Fibroblast of lung (primary cell): ENCODE measurements at regions not wholly inside any gene's neighbourhood (a gene's known extent, or its start where the extent isn't known, plus 50 kb on each side); places are given as distances from the start of the nearest gene placed in this dataset.

Experiments used
- DNase-seq, 2 donors: peaks; one replicate each; pipeline versions ENCODE4 v3.0.0 to v3.0.0-alpha.2; 2010; ENCODE audit warnings: low read depth in 2 of 2
- H2AFZ ChIP-seq: 2 replicates; pipeline ENCODE4 v1.5.1; 2012; ENCODE audit warnings: low read length, control low read depth, inconsistent platforms
- H3K27ac ChIP-seq: 2 replicates; pipeline ENCODE4 v1.5.1; 2011; ENCODE audit warnings: low read length, control low read depth; ENCODE audit not compliant: insufficient read depth
- H3K27me3 ChIP-seq: 2 replicates; pipeline ENCODE4 v1.5.1; 2011; ENCODE audit warnings: mild to moderate bottlenecking, low read length; ENCODE audit not compliant: control insufficient read depth, insufficient read depth
- H3K36me3 ChIP-seq: 2 replicates; pipeline ENCODE4 v1.5.1; 2011; ENCODE audit warnings: low read length; ENCODE audit not compliant: control insufficient read depth, insufficient read depth
- H3K4me1 ChIP-seq: 2 replicates; pipeline ENCODE4 v1.5.1; 2011; ENCODE audit warnings: low read length; ENCODE audit not compliant: control insufficient read depth, insufficient read depth; ENCODE audit errors: extremely low read depth
- H3K4me2 ChIP-seq: 2 replicates; pipeline ENCODE4 v1.5.1; 2011; ENCODE audit warnings: low read length, control low read depth; ENCODE audit not compliant: insufficient read depth; ENCODE audit errors: extremely low read depth
- H3K4me3 ChIP-seq, 4 experiments: fragments of 200-600 bp in 1 of 4; sonication (generic) in 1 of 4; replicated peaks in 1 of 4; 2 replicates each; pipeline ENCODE4 v1.5.1; 2011 to 2016; ENCODE audit warnings: low read length in 4 of 4, low read depth in 3 of 4, mild to moderate bottlenecking in 3 of 4, control low read depth in 2 of 4, inconsistent platforms in 1 of 4, mixed read lengths in 1 of 4; ENCODE audit not compliant: insufficient read depth in 1 of 4; ENCODE audit errors: control extremely low read depth in 1 of 4
- H3K79me2 ChIP-seq: 2 replicates; pipeline ENCODE4 v1.5.1; 2012; ENCODE audit warnings: mild to moderate bottlenecking, low read length, inconsistent platforms; ENCODE audit not compliant: control insufficient read depth, insufficient read depth
- H3K9ac ChIP-seq: 2 replicates; pipeline ENCODE4 v1.5.1; 2011; ENCODE audit warnings: mild to moderate bottlenecking, low read length, control low read depth; ENCODE audit not compliant: insufficient read depth
- H3K9me3 ChIP-seq: 2 replicates; pipeline ENCODE4 v1.5.1; 2012; ENCODE audit warnings: low read depth, low read length; ENCODE audit not compliant: control insufficient read depth, insufficient read depth
- H4K20me1 ChIP-seq: 2 replicates; pipeline ENCODE4 v1.5.1; 2011; ENCODE audit warnings: low read length; ENCODE audit not compliant: control insufficient read depth, insufficient read depth; ENCODE audit errors: extremely low read depth
- CTCF ChIP-seq, 2 donors: IDR thresholded peaks in 1 of 2; conservative IDR thresholded peaks in 1 of 2; 1 replicate in 1 of 2; 2 replicates in 1 of 2; pipeline ENCODE4 v1.5.1; 2011 to 2012; ENCODE audit warnings: low read length in 2 of 2, control low read depth in 1 of 2, inconsistent platforms in 1 of 2, low read depth in 1 of 2, mild to moderate bottlenecking in 1 of 2
- EZH2 ChIP-seq: IDR thresholded peaks from 2 replicates; pipeline ENCODE4 v1.5.1; 2012; ENCODE audit warnings: low read length, control low read depth, mild to moderate bottlenecking; ENCODE audit errors: missing control alignments

DNA sequence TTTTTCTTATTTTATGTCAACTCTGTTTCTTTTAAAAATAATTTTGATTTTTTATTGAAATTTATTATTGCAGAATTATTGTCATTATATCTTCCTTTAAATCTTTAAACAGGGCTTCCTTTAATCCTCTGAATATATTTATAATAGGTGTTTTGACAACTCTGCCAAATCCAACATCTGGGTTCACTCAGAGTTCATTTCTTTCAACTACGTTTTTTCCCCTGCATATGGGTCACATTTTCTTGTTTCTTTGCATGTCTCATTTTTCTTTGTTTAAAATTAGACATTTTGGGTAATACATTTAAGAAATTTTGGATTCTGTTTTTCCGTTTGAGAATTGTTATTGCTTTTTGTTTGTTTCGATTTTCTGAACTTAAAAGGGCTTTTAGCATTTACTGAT is 655.1 kb upstream of the CITED2 start:
- no peak overlapping the region for H3K4me2 ChIP-seq
- no peaks in the 10 kb centered on the region for H3K27me3 ChIP-seq
- no peak overlapping the region for H2AFZ ChIP-seq
- DNase-seq: no peak
- no peaks in the 10 kb centered on the region for H3K36me3 ChIP-seq
- no peak overlapping the region for H3K4me3 ChIP-seq
- H3K79me2 ChIP-seq: no peaks in the 10 kb centered on the region
- H3K27ac ChIP-seq: no peak overlapping the region
- no peaks in the 10 kb centered on the region for H4K20me1 ChIP-seq
- no peaks in the 10 kb centered on the region for H3K4me1 ChIP-seq
- H3K9me3 ChIP-seq: no peaks in the 10 kb centered on the region
- H3K9ac ChIP-seq: no peak overlapping the region
- TF ChIP-seq EZH2 (no peak), CTCF (conservative IDR thresholded peaks at IDR 0.05 in 1 of 2, IDR thresholded peaks at IDR 0.05 in 1 of 2; ENCODE audit: low read depth in 1 of 2, low read length in 2 of 2) (no peak)

DNA sequence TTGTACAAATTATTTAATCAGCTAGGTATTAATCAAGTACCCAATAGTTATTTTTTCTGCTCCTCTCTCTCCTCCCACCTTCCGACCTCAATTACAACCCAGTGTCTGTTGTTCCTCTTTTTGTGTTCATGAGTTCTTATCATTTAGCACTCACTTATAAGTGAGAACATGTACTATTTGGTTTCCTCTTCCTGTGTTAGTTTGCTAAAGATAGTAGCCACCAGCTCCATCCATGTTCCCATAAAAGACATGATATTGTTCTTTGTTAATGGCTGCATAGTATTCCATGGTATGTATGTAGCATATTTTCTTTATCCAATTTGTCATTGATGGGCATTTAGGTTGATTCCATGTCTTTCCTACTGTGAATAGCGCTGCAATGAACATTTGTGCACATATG is 652.8 kb upstream of the CITED2 start:
- no peaks in the 10 kb centered on the region for H3K9me3 ChIP-seq
- H3K36me3 ChIP-seq: no peaks in the 10 kb centered on the region
- H3K27me3 ChIP-seq: no peaks in the 10 kb centered on the region
- TF ChIP-seq EZH2 (no peak), CTCF (conservative IDR thresholded peaks at IDR 0.05 in 1 of 2, IDR thresholded peaks at IDR 0.05 in 1 of 2; ENCODE audit: low read depth in 1 of 2, low read length in 2 of 2) (no peak)
- H3K9ac ChIP-seq: no peak overlapping the region
- no peaks in the 10 kb centered on the region for H4K20me1 ChIP-seq
- no peak overlapping the region for H3K27ac ChIP-seq
- no peak overlapping the region for H3K4me2 ChIP-seq
- no peaks in the 10 kb centered on the region for H3K4me1 ChIP-seq
- no peak for DNase-seq
- no peak overlapping the region for H3K4me3 ChIP-seq
- H3K79me2 ChIP-seq: no peaks in the 10 kb centered on the region
- no peak overlapping the region for H2AFZ ChIP-seq

GRCh38 chr6:140026546-140026945 is 652.1 kb upstream of the CITED2 start:
- no peak overlapping the region for H3K9ac ChIP-seq
- H3K79me2 ChIP-seq: no peaks in the 10 kb centered on the region
- H4K20me1 ChIP-seq: no peaks in the 10 kb centered on the region
- no peak overlapping the region for H3K27ac ChIP-seq
- DNase-seq: no peak
- H3K36me3 ChIP-seq: no peaks in the 10 kb centered on the region
- no peak overlapping the region for H3K4me2 ChIP-seq
- no peak overlapping the region for H3K4me3 ChIP-seq
- H2AFZ ChIP-seq: no peak overlapping the region
- TF ChIP-seq EZH2 (no peak), CTCF (conservative IDR thresholded peaks at IDR 0.05 in 1 of 2, IDR thresholded peaks at IDR 0.05 in 1 of 2; ENCODE audit: low read depth in 1 of 2, low read length in 2 of 2) (no peak)
- H3K9me3 ChIP-seq: no peaks in the 10 kb centered on the region
- H3K27me3 ChIP-seq: no peaks in the 10 kb centered on the region
- no peaks in the 10 kb centered on the region for H3K4me1 ChIP-seq
